Uterus (tissue), 3 donors: ENCODE measurements at regions not wholly inside any gene's neighbourhood (a gene's known extent, or its start where the extent isn't known, plus 50 kb on each side); places are given as distances from the start of the nearest gene placed in this dataset.

Experiments
- DNase-seq, 2 donors: peaks; one replicate each; pipeline ENCODE4 v3.0.0-alpha.2; 2019 to 2020
- H3K27ac ChIP-seq, 2 donors: fragments of 200-600 bp; sonication (generic); 1 replicate in 1 of 2; 2 replicates in 1 of 2; pipeline ENCODE4 v1.5.1; 2016 to 2018
- H3K27me3 ChIP-seq, 2 donors: fragments of 200-600 bp; sonication (generic); one replicate each; pipeline ENCODE4 v1.5.1; 2018 to 2019; ENCODE audit warnings: control low read depth in 1 of 2
- H3K36me3 ChIP-seq, 2 donors: fragments of 200-600 bp; sonication (generic); one replicate each; pipeline ENCODE4 v1.5.1; 2019; ENCODE audit warnings: control low read depth in 1 of 2
- H3K4me1 ChIP-seq, 2 donors: fragments of 200-600 bp; sonication (generic); one replicate each; pipeline ENCODE4 v1.5.1; 2018 to 2019; ENCODE audit warnings: control low read depth in 1 of 2
- H3K4me3 ChIP-seq, 2 donors: fragments of 200-600 bp; sonication (generic); 1 replicate in 1 of 2; 2 replicates in 1 of 2; pipeline ENCODE4 v1.5.1; 2018 to 2019; ENCODE audit warnings: mild to moderate bottlenecking in 1 of 2
- H3K9me3 ChIP-seq, 2 donors: fragments of 200-600 bp; sonication (generic); one replicate each; pipeline ENCODE4 v1.5.1; 2019; ENCODE audit warnings: control low read depth in 1 of 2
- POLR2A ChIP-seq, 2 donors: fragments of 450-650 bp; IDR thresholded peaks; one replicate each; pipeline ENCODE4 v1.6.1; 2016; ENCODE audit warnings: antibody characterized with exemption in 2 of 2, mild to moderate bottlenecking in 1 of 2, moderate library complexity in 1 of 2
- intact Hi-C: fragments of 100-400 bp; cut with DNase I; formaldehyde crosslinking; loops from one replicate; pipeline ENCODE4 v1.15.1; 2023; ENCODE audit warnings: low total_unique reads
- TF ChIP-seq, protein P1 (sequence below), 4 experiments: fragments of 200-600 bp in 2 of 4; fragments of 450-650 bp in 2 of 4; sonication (generic) in 2 of 4; IDR thresholded peaks; one replicate each; pipeline ENCODE4 v1.5.1; 2016 to 2019; ENCODE audit warnings: antibody characterized with exemption in 4 of 4, mild to moderate bottlenecking in 2 of 4, moderate library complexity in 1 of 4
- donor health status: DM: yes; HTN: yes; CAD: no.

- no peaks in the 10 kb centered on the region for H3K9me3 ChIP-seq
- H3K27me3 ChIP-seq = no peaks in the 10 kb centered on the region
- H3K4me1 ChIP-seq = no peaks in the 10 kb centered on the region
- TF ChIP-seq POLR2A (IDR thresholded peaks at IDR 0.05) = no peak
- TF ChIP-seq, protein P1, sequence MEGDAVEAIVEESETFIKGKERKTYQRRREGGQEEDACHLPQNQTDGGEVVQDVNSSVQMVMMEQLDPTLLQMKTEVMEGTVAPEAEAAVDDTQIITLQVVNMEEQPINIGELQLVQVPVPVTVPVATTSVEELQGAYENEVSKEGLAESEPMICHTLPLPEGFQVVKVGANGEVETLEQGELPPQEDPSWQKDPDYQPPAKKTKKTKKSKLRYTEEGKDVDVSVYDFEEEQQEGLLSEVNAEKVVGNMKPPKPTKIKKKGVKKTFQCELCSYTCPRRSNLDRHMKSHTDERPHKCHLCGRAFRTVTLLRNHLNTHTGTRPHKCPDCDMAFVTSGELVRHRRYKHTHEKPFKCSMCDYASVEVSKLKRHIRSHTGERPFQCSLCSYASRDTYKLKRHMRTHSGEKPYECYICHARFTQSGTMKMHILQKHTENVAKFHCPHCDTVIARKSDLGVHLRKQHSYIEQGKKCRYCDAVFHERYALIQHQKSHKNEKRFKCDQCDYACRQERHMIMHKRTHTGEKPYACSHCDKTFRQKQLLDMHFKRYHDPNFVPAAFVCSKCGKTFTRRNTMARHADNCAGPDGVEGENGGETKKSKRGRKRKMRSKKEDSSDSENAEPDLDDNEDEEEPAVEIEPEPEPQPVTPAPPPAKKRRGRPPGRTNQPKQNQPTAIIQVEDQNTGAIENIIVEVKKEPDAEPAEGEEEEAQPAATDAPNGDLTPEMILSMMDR (IDR thresholded peaks at IDR 0.05) = no peak
- H3K36me3 ChIP-seq = no peaks in the 10 kb centered on the region
- H3K27ac ChIP-seq = no peak overlapping the region
- intact Hi-C loops = no loop called here
- no peak for DNase-seq
- H3K4me3 ChIP-seq = no peak overlapping the region
These were observed 201.4 kb upstream of the SOX4 start for GRCh38 chr6:21392177-21392576.

GRCh38 chr6:21393441-21394165 lies 199.9 kb upstream of the SOX4 start:
- DNase-seq = peak in 1 of 2 donors; percentile 46
- H3K4me1 ChIP-seq = no peaks in the 10 kb centered on the region
- no peak for TF ChIP-seq POLR2A (IDR thresholded peaks at IDR 0.05)
- TF ChIP-seq, protein P1 (IDR thresholded peaks at IDR 0.05) = no peak
- intact Hi-C loops = no loop called here
- no peak overlapping the region for H3K4me3 ChIP-seq
- H3K36me3 ChIP-seq = no peaks in the 10 kb centered on the region
- no peaks in the 10 kb centered on the region for H3K27me3 ChIP-seq
- H3K9me3 ChIP-seq = no peaks in the 10 kb centered on the region
- peak overlapping the region; percentile 66 to 72 for H3K27ac ChIP-seq

- Histone ChIP-seq H3K36me3 (no peaks in the 10 kb centered on the region), H3K9me3 (no peaks in the 10 kb centered on the region), H3K27ac (peak overlapping the region in 1 of 2 donors; percentile 72), H3K4me1 (no peaks in the 10 kb centered on the region), H3K27me3 (no peaks in the 10 kb centered on the region), H3K4me3 (no peak overlapping the region)
- TF ChIP-seq, protein P1 (IDR thresholded peaks at IDR 0.05) = no peak
- no peak for TF ChIP-seq POLR2A (IDR thresholded peaks at IDR 0.05)
- DNase-seq = no peak
- intact Hi-C loops = no loop called here
These were observed 198.4 kb upstream of the SOX4 start for GRCh38 chr6:21395121-21395520.

GRCh38 chr6:21396313-21396712 lies 197.2 kb upstream of the SOX4 start:
- Histone ChIP-seq H3K36me3 (no peaks in the 10 kb centered on the region), H3K27me3 (no peaks in the 10 kb centered on the region), H3K9me3 (no peaks in the 10 kb centered on the region), H3K27ac (no peak overlapping the region), H3K4me1 (no peaks in the 10 kb centered on the region), H3K4me3 (no peak overlapping the region)
- TF ChIP-seq, protein P1 (IDR thresholded peaks at IDR 0.05) = no peak
- no peak for TF ChIP-seq POLR2A (IDR thresholded peaks at IDR 0.05)
- intact Hi-C loops = no loop called here
- DNase-seq = no peak

- H3K27me3 ChIP-seq = no peaks in the 10 kb centered on the region
- no peak overlapping the region for H3K27ac ChIP-seq
- H3K9me3 ChIP-seq = no peaks in the 10 kb centered on the region
- no peak overlapping the region for H3K4me3 ChIP-seq
- peaks cover 0 to 11% of the 10 kb centered on the region in 2 donors for H3K4me1 ChIP-seq
- no peak for TF ChIP-seq POLR2A (IDR thresholded peaks at IDR 0.05)
- TF ChIP-seq, protein P1 (IDR thresholded peaks at IDR 0.05) = no peak
- intact Hi-C loops = no loop called here
- H3K36me3 ChIP-seq = no peaks in the 10 kb centered on the region
- DNase-seq = no peak
These were observed 194.7 kb upstream of the SOX4 start for GRCh38 chr6:21398741-21399325.
